ENCODE measurements at regions not wholly inside any gene's neighbourhood (a gene's known extent, or its start where the extent isn't known, plus 50 kb on each side); places are given as distances from the start of the nearest gene placed in this dataset.
A peak's percentile ranks its signal among the peaks of the same experiment; 100 is the strongest.

DNA sequence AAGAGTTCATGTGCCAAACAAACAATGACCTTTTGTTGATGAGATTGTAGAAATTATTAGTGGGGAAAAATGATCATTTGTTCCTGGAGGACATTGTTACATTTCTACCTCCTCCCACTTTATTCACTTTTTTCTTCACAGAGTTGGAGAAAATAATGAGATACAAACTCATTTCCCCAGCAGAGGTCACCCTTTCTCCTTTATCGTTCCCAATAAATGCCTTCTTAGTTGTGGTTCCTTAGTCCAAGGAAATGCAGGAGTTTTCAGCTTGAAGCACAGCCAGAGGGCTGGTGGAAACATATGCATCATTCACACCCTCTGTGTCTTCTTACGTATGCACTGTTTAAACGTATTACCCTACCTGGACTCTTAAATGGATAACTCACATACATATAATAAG is 108.8 kb downstream of the SLC4A3 start:
- peak; percentile 51 for DNase-seq (ENCODE audit: low spot score)
- Histone ChIP-seq H2AFZ (ENCODE audit: low read length) (no peak overlapping the region), H3K4me2 (ENCODE audit: low read depth, low read length) (no peak overlapping the region), H3K9ac (ENCODE audit: insufficient read depth, low read depth, low read length) (no peak overlapping the region), H3K4me3 (replicated peaks in 1 of 3; ENCODE audit: insufficient read depth in 1 of 3, low read depth in 2 of 3, low read length in 3 of 3) (no peak overlapping the region), H3K79me2 (ENCODE audit: insufficient read depth, low read length) (no peaks in the 10 kb centered on the region), H3K4me1 (ENCODE audit: insufficient read depth, low read length) (no peaks in the 10 kb centered on the region), H3K36me3 (replicated peaks in 1 of 2; ENCODE audit: control insufficient read depth in 1 of 2, insufficient read depth in 2 of 2, low read length in 2 of 2) (no peaks in the 10 kb centered on the region), H3K27me3 (ENCODE audit: control insufficient read depth in 1 of 2, insufficient read depth in 2 of 2, low read length in 2 of 2) (peaks cover 0 to 26% of the 10 kb centered on the region in 2 experiments; a peak in 4 of 5 replicates), H4K20me1 (ENCODE audit: insufficient read depth, low read length) (no peaks in the 10 kb centered on the region), H3K9me3 (ENCODE audit: low read length) (no peaks in the 10 kb centered on the region), H3K27ac (ENCODE audit: extremely low read length, insufficient read depth, low read length) (no peak overlapping the region)
- BruUV-seq (replicated peaks) = no TSS peak
- ChIA-PET POLR2A (no interaction called here), CTCF (ENCODE audit: low intra/inter-chr PET ratio, low total read pairs) (interaction anchor here (1.6 to 1.7 kb wide), 3 partner anchors 101 to 1837 kb away, joined by 9 to 13 read pairs (median 9); no protein-coding TSS in a partner anchor)
- 1% methylated on average over 3 of the region's 3 CpGs for WGBS (ENCODE audit: low lambda C conversion rate)
- peak; percentile 91 for FAIRE-seq
- intact Hi-C loops (cut with micrococcal nuclease; ENCODE audit: unreplicated experiment) = loop anchor here (1.0 to 5.0 kb wide), 4 partner anchors 100 to 1837 kb away; no protein-coding TSS in a partner anchor
- ATAC-seq = peak; percentile 63; the same call in 2 of the 3 replicates
- TF ChIP-seq ZKSCAN1 (IDR thresholded peaks at IDR 0.05; ENCODE audit: low read length) = no peak
- TF ChIP-seq, protein P1, sequence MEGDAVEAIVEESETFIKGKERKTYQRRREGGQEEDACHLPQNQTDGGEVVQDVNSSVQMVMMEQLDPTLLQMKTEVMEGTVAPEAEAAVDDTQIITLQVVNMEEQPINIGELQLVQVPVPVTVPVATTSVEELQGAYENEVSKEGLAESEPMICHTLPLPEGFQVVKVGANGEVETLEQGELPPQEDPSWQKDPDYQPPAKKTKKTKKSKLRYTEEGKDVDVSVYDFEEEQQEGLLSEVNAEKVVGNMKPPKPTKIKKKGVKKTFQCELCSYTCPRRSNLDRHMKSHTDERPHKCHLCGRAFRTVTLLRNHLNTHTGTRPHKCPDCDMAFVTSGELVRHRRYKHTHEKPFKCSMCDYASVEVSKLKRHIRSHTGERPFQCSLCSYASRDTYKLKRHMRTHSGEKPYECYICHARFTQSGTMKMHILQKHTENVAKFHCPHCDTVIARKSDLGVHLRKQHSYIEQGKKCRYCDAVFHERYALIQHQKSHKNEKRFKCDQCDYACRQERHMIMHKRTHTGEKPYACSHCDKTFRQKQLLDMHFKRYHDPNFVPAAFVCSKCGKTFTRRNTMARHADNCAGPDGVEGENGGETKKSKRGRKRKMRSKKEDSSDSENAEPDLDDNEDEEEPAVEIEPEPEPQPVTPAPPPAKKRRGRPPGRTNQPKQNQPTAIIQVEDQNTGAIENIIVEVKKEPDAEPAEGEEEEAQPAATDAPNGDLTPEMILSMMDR (CRISPR knock-in tag; IDR thresholded peaks at IDR 0.05) = peak; percentile 74
- TF ChIP-seq RAD21 (CRISPR knock-in tag; IDR thresholded peaks at IDR 0.05) = peak; percentile 41; the same call in 1 of the 2 replicates
- TF ChIP-seq ARNT2 (CRISPR knock-in tag; IDR thresholded peaks at IDR 0.05; ENCODE audit: low read depth) = no peak
- no peak for TF ChIP-seq ZNF17 (CRISPR knock-in tag; IDR thresholded peaks at IDR 0.05)
- TF ChIP-seq CBFB (CRISPR knock-in tag; IDR thresholded peaks at IDR 0.05) = no peak
- 0 out of 2 replicates have a peak, but pooled peaks have one; percentile 17 for TF ChIP-seq MIXL1 (CRISPR knock-in tag; IDR thresholded peaks at IDR 0.05)
- TF ChIP-seq SMC3 (IDR thresholded peaks at IDR 0.05; ENCODE audit: low read length) = peak; percentile 55
- TF ChIP-seq STAG1 (CRISPR knock-in tag; IDR thresholded peaks at IDR 0.05) = peak; percentile 84
- in situ Hi-C loops (cut with HindIII; ENCODE audit: extremely low pct_ligation_motif_present, low pct_unique_long_range_greater_than_20kb) = loop anchor here (5.0 kb wide), 3 partner anchors 101 to 1836 kb away; partner anchors contain the start of gene EPHA4
